GM12865 (cell line): ENCODE measurements at regions not wholly inside any gene's neighbourhood (a gene's known extent, or its start where the extent isn't known, plus 50 kb on each side); places are given as distances from the start of the nearest gene placed in this dataset.

Source experiments
- DNase-seq: peaks from one replicate; pipeline ENCODE4 v3.0.0; 2010; ENCODE audit warnings: low read depth
- H3K4me3 ChIP-seq: 2 replicates; pipeline ENCODE4 v1.5.1; 2011; ENCODE audit warnings: mild to moderate bottlenecking, low read depth, low read length, control low read depth
- CTCF ChIP-seq: IDR thresholded peaks from 2 replicates; pipeline ENCODE4 v1.5.1; 2011; ENCODE audit warnings: low read length, control low read depth, low read depth, inconsistent platforms; ENCODE audit not compliant: insufficient read depth; ENCODE audit errors: missing control alignments

GRCh38 chr4:36915717-36916116 lies 328.8 kb upstream of the NWD2 start:
- no peak overlapping the region for H3K4me3 ChIP-seq
- no peak for TF ChIP-seq CTCF
- DNase-seq: no peak

- TF ChIP-seq CTCF: no peak
Observed at GRCh38 chr4:36917413-36917812, 327.1 kb upstream of the NWD2 start.

GRCh38 chr4:36919721-36920120 lies 324.8 kb upstream of the NWD2 start:
- DNase-seq: no peak
- no peak overlapping the region for H3K4me3 ChIP-seq
- no peak for TF ChIP-seq CTCF

More at GRCh38 chr4:36917413-36917812, 327.1 kb upstream of the NWD2 start:
- DNase-seq: peak; percentile 31
- no peak overlapping the region for H3K4me3 ChIP-seq

GRCh38 chr4:36921476-36922216 lies 322.9 kb upstream of the NWD2 start:
- no peak overlapping the region for H3K4me3 ChIP-seq
- no peak for TF ChIP-seq CTCF
- DNase-seq: no peak

GRCh38 chr4:36930562-36931111 lies 313.9 kb upstream of the NWD2 start:
- no peak for DNase-seq
- TF ChIP-seq CTCF: no peak
- no peak overlapping the region for H3K4me3 ChIP-seq

- no peak overlapping the region for H3K4me3 ChIP-seq
- no peak for TF ChIP-seq CTCF
- DNase-seq: no peak
Observed at GRCh38 chr4:36944232-36944631, 300.3 kb upstream of the NWD2 start.

- no peak for DNase-seq
- H3K4me3 ChIP-seq: no peak overlapping the region
- TF ChIP-seq CTCF: no peak
Observed at GRCh38 chr4:36961420-36961819, 283.1 kb upstream of the NWD2 start.
